SIG-M5 treated with dmso at 0.1 percent for 504 hours (cell line): ENCODE measurements at regions not wholly inside any gene's neighbourhood (a gene's known extent, or its start where the extent isn't known, plus 50 kb on each side); places are given as distances from the start of the nearest gene placed in this dataset.
"Not testable (repeated sequence)": the region's sequence is repeated elsewhere in the genome, so short reads cannot be mapped to it uniquely, and the experiment has no call there.

Source experiments
- DNase-seq: peaks from one replicate; lab custom pipeline; 2025; ENCODE audit not compliant: unreplicated experiment; lab: John Stamatoyannopoulos, UW

DNA sequence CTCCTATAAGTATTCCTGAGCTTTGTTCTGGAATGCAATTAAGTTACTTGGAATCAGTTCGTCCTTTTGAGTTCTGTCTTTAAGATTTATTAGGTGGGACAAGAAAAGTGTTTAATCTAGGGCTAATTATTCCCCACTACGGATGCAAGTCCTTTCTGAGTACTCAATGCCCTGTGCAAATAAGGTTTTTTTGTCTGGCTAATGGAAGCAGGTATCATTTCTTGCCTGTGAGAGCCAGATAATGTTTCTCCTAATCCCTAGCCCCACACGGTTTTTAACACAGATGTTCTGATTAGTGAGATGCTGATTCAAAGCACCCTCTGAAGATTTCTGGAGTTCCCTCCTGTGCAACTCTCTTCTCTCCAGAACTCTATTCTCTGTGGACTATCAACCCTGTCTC is 296.6 kb upstream of the PRICKLE1 start:
- no peak for DNase-seq

DNA sequence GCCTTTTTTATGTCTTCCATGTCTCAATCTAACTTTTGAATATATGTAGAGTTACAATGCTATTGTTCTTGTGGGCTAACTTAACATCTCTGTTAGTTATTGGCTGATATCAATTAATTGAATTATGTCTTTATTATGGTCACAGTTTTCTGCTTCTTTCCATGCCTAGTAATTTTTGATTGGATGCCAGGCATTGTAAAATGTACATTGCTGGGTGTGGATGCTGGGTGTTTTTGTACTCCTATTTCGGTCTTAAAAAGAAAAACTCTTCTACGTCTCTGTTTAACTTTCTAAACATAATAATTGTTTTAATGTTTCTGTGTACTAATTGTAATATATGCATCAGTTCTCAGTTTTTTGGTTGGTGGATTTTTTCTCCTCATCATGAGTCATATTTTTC is 296.1 kb upstream of the PRICKLE1 start:
- no peak for DNase-seq

DNA sequence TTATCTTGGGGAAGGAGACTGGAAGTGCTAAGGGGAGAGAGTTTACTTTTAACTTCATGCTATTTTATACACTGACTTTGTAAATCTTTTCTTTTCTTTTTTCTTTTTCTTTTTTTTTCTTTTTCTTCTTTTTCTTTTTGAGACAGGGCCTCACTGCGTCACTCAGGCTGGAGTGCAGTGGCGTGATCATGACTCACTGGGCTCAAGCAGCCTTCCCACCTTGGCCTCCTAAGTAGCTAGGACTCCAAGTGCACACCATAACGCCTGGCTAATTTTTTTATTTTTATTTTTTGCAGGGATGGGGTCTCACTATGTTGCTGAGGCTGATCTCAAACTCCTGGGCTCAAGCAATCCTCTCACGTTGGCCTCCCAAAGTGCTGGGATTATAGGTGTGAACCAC is 294.6 kb upstream of the PRICKLE1 start:
- DNase-seq = no peak

DNA sequence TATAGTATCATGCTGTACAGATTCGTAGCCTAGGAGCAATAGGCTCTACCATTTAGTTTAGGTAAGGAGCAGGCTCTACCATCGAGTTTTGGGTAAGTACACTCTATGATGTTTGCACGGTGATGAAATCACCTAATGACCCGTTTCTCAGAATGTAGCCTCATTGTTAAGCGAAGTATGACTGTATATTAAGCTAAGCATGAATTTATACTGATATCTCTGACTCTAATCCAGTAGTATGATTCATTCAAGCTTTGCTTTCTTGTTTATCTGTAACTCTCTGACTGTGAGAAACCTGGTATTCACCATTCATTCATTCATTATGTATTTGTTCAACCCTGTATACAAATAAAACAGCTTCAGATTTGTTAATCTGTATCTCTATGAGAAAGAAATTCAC is 283.9 kb upstream of the PRICKLE1 start:
- no peak for DNase-seq

DNA sequence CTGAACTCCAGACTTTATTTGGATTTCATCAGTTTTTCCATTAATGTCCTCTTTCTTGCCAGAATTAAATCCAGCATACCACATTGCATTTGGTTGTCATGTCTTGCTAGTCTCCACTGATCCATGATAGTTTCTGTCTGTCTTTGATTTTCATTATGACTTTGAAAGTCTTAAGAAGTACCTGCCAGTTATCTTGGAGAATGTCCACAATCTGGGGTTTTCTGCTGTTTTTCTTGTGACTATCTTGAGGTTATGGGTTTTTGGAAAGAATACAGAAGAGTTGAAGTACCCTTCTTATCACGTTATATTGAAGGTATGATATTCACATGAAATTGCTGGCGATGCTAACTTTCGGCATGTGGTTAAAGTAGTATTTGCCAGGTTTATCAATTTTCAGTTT is 282.3 kb upstream of the PRICKLE1 start:
- DNase-seq = no peak

DNA sequence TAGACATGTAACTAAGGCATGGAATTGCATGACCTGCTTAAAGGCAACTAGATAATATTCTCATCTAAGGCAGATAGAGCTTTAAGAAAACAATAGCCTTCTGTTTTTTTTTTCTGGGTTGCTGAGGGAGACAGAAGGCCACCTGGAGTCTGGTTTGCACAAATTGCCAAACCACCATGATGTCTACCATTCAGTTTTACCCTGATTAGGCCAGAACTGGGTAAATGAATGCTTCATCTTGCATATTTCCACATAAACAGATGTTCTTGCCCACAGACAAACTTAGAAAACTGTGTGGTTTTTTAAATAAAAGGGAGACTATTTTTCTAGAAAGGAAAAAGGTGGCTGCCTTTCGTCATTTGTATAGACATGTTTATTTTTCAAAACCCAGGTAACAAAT is 278.7 kb upstream of the PRICKLE1 start:
- no peak for DNase-seq

DNA sequence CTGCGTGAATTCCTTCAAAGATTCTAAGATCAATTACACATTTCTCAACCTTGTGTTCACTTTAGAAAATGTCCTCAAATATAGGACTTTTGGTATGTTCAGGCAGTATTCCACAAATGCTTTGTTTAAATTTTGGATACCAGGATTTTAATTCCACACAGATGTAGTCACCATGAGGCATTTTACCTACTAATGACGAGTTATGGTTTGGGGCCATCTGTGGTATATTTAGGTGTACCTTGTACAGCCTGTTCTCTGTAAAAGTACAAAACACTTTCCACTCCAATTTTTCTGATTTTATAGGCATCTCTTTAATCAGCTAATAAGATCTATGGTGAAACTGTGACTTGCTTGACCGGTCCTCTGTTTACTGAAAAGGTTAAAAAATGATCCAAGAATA is 275.7 kb upstream of the PRICKLE1 start:
- no peak for DNase-seq

DNA sequence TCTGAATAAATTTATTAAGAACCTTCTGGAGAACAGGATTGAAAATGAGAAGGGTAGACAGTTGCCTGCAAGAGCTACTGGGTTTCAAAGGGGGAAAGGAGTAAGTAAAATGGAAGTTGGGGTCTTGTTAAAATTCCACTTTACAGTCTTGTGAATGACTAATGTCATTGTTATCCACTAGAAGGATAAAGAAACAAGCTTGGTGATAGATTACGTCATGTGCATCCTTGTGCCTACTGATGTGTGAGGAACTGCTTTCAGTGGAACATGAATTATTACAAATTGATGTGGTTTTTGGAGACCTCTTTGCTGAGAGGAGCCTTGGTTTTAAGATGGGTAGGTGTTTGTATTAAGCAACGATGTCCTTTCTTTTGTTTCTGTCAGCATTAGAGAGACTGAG is 272.5 kb upstream of the PRICKLE1 start:
- DNase-seq = peak; percentile 5

DNA sequence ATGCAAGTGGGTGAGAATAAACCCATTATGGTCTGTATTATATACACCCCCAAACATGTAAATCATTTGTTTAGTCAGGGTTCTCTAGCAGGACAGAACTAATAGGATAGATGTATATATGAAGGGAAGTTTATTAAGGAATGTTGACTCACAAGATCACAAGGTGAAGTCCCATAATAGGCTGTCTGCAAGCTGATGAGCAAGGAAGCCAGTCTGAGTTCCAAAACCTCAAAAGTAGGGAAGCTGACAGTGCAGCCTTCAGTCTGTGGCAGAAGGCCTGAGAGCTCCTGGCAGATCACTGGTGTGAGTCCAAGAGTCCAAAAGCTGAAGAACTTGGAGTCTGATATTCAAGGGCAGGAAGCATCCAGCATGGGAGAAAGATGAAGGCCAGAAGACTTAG is 270.8 kb upstream of the PRICKLE1 start:
- DNase-seq = not testable (repeated sequence)

DNA sequence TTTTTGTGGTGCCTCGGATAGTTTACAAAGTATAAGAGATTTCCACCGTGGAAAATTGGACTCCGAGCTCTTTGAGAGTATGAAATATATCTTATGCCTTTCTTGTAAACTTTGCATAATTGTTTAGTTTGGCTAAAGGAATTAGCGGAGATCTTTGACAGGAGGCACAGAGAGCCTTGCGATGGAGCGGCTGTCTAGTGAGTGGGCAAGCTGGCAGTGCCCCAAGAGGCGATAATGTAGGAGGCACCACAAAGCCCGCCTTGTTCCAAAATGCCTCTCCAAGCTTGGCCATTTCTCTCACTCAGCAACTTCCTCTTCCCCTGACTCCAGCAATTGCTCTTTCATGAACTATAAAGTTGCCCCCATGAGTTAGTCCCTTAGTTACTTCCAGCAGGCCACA is 270.1 kb upstream of the PRICKLE1 start:
- no peak for DNase-seq

DNA sequence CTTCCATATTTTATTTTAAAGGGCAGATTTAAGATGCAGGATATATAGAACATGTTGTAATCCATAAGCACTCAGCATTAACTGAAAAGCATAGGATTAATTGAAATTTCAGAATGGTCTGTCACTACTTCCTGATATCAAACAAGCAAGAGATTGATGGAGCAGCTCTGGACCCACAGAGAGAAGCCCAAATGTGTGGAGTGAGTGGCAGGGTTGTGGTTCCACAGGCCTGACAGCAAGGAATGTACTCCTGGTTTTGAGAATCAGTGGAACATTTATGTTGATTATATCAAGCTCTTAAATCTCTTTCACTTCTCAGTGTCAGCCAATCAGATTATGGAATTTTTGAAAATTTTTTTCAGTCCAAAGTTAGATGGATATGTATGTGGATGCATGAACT is 267.6 kb upstream of the PRICKLE1 start:
- DNase-seq = no peak

DNA sequence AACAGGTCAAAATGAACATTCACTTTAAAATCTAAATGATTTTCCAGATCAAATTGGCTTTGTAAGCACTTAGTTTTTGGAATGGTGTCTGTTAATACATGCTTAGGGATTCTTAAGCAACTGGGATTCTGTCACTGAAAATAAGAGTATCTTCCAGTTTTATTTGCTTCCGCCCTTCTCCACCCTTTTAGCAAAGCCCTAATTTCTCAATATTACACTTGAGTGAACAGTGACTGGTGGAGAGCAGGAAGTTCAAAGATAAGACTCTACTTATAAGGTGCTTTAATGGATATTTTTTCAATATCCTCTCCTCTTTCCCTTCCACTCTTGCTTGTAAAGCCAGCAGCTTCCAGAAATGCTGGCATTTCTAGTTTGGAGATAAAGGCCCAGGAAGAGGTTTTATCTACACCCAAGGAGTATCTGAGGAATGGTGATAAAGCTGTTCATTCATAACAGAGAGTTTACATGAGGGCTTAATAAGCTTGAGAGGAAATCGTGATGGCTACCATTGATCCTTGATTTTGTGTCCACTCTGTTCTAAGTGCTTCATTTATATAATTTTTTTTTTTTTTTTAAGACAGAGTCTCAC is 265.9 kb upstream of the PRICKLE1 start:
- DNase-seq = no peak

DNA sequence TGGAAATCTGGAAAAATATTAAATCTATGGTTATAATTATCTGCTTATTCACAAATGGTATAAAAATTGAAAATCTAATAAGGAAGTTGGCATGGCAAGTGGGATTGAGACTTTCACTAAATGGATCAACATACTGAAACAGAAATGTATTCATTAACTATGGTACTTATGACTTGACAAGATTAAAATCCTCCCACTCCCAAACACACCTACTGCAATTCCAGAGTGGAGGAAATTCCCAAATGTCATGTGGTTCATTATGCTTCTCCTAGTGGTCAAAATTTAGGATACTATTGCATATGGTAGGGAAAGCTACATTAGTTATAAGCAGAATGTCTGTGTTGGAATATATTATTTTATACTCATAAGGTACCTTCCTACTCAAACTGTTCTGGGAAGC is 265.3 kb upstream of the PRICKLE1 start:
- DNase-seq = no peak

DNA sequence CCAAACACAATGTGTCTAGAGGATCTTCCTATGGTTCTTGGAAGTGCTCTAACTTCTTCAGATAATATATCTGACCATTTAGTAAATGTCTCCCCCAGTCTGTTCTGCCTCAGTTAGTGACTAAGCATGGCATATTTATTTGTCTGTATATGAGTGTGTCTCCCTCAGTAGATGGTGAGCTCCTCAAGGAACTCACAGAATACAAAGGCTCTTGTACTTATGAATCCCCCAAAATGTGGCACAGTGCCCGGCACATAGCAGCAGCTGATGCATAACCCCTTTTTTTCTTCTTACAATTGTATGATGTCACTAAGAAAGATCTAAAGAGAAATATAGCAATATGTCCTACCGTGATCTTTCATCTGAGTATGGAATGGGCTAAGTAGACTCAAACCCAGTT is 264.7 kb upstream of the PRICKLE1 start:
- DNase-seq = no peak

DNA sequence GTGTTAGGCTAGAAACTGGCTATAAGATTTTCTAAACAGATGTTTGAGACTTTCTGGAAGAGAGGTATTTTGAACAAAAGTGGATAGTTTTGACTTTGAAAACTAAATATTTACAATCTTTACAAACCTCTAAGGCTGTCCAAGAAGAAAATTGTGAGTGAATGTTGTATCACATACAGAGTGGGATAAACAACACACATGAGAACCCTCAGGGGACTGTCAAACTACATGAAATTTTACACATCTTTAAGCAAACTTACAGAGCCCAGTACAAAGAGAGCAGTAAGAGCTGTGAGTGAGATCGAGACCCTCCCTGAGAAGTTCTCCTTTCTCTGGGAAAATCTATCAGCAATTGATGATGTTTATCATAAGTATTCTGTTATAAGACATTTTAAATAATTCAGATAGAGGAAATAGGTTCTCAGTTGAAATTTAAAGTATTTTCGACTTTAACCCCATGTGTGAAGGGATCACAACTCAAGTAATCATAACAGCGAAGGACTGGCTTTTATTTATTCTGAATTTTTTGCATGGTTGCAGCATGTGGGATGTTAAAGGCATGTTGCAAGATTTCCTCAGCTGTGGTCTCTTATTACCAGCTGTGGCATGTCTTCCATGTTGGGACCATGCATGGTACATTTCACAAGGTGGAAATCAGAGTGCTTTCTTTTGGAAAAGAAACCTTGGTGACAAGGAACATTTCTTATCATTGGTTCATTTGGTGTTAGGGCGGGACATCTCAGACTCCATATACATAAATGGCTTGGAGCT is 264.0 kb upstream of the PRICKLE1 start:
- no peak for DNase-seq

DNA sequence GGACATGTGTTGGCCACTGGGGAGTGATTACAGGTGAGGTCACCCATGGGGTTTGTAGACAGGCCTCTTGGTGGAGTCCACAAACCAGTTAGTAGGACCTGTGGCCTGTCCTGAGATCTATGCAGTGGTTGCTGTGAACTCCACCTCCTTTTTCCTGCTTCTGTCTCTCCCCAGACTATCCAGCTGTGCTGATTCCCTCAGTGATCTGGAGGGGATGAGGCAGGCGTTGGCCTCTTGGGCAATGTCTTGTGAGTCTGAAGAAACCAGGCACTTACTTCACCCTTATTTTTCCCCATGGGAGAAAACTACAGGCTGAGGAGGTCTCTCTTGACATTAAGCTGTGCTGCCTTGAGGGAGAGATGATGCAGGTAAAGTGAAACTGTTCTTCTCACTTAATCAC is 257.2 kb upstream of the PRICKLE1 start:
- DNase-seq = no peak

DNA sequence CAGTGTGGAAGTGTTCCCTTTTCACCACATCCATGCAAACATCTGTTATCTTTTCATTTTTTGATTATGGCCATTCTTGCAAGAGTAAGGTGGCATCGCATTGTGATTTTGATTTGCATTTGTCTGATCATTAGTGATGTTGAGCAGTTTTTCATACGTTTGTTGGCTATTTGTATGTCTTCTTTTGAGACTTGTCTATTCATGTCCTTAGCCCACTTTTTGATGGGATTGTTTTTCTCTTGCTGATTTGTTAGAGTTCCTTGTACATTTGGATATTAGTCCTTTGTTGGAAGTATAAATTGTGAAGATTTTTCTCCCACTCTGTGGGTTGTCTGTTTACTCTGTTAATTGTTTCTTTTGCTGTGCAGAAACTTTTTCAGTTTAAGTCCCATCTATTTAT is 244.5 kb upstream of the PRICKLE1 start:
- DNase-seq = no peak

DNA sequence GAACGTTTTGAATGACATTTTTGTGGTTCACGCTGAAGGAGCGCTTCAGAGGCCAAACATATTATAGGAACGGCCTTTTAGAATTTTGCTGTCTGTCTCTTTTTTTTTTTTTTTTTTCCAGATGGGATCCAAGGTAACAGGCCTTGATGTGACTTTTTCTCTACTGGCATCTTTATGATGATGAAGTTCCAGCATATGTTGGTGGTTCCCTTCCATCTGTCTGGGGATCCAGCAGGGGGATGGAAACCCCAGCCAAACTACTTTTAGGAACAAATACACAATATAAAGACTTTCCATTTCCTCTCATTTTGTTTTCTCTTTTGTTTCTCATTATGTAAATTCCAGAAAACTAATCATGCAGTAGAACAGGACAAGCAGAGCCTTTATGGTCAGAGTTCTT is 239.3 kb upstream of the PRICKLE1 start:
- DNase-seq = no peak

DNA sequence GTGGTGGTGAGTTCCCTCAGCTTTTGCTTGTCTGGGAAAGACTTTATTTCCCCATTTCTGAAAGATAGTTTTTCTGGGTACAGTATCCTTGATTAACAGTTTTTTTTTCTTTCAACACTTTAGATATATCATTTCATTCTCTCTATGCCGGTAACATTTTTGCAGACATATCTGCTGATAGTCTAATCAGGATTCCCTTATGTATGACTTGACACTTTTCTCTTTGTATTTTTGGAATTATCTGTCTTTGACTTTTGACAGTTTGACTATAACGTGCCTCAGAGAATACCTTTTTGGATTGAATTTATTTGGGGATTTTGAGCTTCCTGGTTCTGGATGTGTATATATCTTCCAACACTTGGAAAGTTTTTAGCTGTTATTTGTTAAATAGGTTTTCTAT is 234.8 kb upstream of the PRICKLE1 start:
- DNase-seq = no peak

DNA sequence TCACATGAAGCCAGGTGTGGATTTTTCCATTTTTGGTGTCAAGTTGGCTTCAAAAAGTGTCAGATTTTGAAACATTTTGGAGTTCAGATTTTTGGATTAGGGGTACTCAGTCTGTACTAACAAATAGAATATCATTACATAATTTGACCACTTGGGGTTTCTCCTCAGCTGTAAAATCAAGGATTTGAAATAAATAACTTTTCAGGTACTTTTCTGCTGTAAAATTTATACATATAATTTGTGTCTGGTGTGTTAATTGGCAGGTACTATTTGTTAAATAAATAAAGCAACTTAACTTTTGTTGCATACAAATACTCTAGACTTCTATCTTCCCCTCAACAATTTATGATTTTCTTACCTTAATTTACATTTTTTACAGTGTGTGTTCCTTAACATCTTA is 234.1 kb upstream of the PRICKLE1 start:
- no peak for DNase-seq

DNA sequence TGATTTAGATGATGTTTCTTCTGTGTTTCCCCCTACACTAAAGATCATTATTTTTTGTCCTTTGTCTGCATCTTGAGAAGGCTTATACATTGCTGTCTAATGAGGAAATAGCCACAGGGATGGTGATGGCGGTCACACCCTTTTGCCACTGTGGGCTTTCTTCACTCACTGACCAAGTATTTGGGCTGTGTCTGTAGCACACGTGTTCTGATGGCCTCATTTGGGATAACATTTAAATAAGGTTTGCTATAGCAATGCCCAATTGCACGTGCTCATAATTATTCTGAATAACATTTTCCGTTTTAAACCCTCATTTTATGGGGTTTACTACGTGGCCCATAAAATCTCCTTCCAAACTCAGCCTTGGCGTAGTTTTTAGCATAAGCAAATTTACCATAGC is 230.3 kb upstream of the PRICKLE1 start:
- no peak for DNase-seq

DNA sequence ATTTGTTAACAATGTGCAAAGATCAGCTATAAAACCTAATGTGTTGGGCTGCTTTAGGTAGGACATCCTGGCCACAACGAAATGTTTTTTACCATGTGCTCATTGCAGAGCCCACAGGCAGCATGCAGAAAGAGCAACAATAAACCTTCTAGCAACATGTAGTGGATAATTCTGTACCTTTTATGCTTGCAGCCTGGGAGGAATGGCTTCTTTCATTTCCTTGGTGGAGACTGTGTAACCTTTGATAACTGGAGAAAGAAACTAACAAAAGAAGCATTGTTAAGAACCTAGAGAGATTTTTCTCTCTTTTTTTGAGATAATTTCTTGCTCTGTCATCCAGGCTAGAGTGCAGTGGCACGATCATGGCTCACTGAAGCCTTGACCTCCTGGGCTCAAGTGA is 225.5 kb upstream of the PRICKLE1 start:
- DNase-seq = no peak

DNA sequence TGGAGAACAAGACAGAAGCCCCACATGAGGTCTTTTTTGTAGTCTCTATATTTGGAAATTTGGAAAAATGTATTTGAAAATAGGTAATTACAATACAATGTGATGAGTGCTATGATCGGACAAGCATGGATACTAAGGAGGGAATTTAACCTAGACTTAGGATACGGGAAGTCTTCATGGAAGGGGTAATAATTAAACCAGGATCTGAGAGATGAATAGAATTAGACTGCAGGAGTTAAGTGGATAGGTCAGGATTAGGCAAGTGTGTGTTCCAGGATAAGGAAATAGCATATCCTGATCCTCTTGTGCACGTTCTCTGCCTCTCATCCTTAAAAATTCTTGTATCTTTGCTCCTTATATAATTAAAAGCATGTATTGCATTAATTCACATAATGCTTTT is 223.3 kb upstream of the PRICKLE1 start:
- DNase-seq = no peak
